ENCODE measurements at regions not wholly inside any gene's neighbourhood (a gene's known extent, or its start where the extent isn't known, plus 50 kb on each side); places are given as distances from the start of the nearest gene placed in this dataset.

- Mint-ChIP-seq H3K27ac (no peak overlapping the region), H3K36me3 (ENCODE audit: low read depth) (no peaks in the 10 kb centered on the region), H3K4me3 (no peak overlapping the region), H3K27me3 (peaks cover 6% of the 10 kb centered on the region), H3K9me3 (ENCODE audit: low read depth) (no peaks in the 10 kb centered on the region), H3K4me1 (no peaks in the 10 kb centered on the region)
- POLR2A ChIA-PET = no interaction called here
- no peak for DNase-seq
- no peak for ATAC-seq
- intact Hi-C loops (cut with DNase I, micrococcal nuclease) = no loop called here
- CTCF ChIA-PET = no interaction called here
Measured at GRCh38 chr5:107325866-107326265, 344.9 kb downstream of the EFNA5 start.

GRCh38 chr5:107324809-107325208 is 345.9 kb downstream of the EFNA5 start:
- peaks cover 6% of the 10 kb centered on the region for H3K27me3 Mint-ChIP-seq
- no peaks in the 10 kb centered on the region for H3K9me3 Mint-ChIP-seq (ENCODE audit: low read depth)
- POLR2A ChIA-PET = no interaction called here
- no peaks in the 10 kb centered on the region for H3K36me3 Mint-ChIP-seq (ENCODE audit: low read depth)
- intact Hi-C loops (cut with DNase I, micrococcal nuclease) = no loop called here
- no peak overlapping the region for H3K27ac Mint-ChIP-seq
- DNase-seq (no peak), ATAC-seq (no peak)
- H3K4me3 Mint-ChIP-seq = no peak overlapping the region
- CTCF ChIA-PET = interaction anchor here (0.7 kb wide), 1 partner anchor 12 kb away, joined by 3 read pairs; no protein-coding TSS in a partner anchor
- H3K4me1 Mint-ChIP-seq = no peaks in the 10 kb centered on the region

- H3K36me3 Mint-ChIP-seq (ENCODE audit: low read depth) = no peaks in the 10 kb centered on the region
- ChIA-PET POLR2A (no interaction called here), CTCF (interaction anchor here (0.7 kb wide), 1 partner anchor 11 kb away, joined by 3 read pairs; no protein-coding TSS in a partner anchor)
- no peak overlapping the region for H3K4me3 Mint-ChIP-seq
- intact Hi-C loops (cut with DNase I, micrococcal nuclease) = no loop called here
- H3K27me3 Mint-ChIP-seq = peaks cover 4% of the 10 kb centered on the region
- ATAC-seq (no peak), DNase-seq (no peak)
- no peak overlapping the region for H3K27ac Mint-ChIP-seq
- H3K9me3 Mint-ChIP-seq (ENCODE audit: low read depth) = no peaks in the 10 kb centered on the region
- no peaks in the 10 kb centered on the region for H3K4me1 Mint-ChIP-seq
Measured at GRCh38 chr5:107324071-107324470, 346.7 kb downstream of the EFNA5 start.

GRCh38 chr5:107323536-107323935 is 347.2 kb downstream of the EFNA5 start:
- Mint-ChIP-seq H3K27ac (no peak overlapping the region), H3K9me3 (ENCODE audit: low read depth) (no peaks in the 10 kb centered on the region), H3K4me1 (no peaks in the 10 kb centered on the region), H3K36me3 (ENCODE audit: low read depth) (no peaks in the 10 kb centered on the region), H3K27me3 (peaks cover 4% of the 10 kb centered on the region), H3K4me3 (no peak overlapping the region)
- intact Hi-C loops (cut with DNase I, micrococcal nuclease) = no loop called here
- POLR2A ChIA-PET = no interaction called here
- DNase-seq = no peak
- ATAC-seq = no peak
- CTCF ChIA-PET = no interaction called here

- Mint-ChIP-seq H3K36me3 (ENCODE audit: low read depth) (no peaks in the 10 kb centered on the region), H3K4me3 (no peak overlapping the region), H3K4me1 (no peaks in the 10 kb centered on the region), H3K27ac (no peak overlapping the region), H3K9me3 (ENCODE audit: low read depth) (no peaks in the 10 kb centered on the region), H3K27me3 (peaks cover 4% of the 10 kb centered on the region)
- ATAC-seq = no peak
- POLR2A ChIA-PET = no interaction called here
- intact Hi-C loops (cut with DNase I, micrococcal nuclease) = no loop called here
- CTCF ChIA-PET = no interaction called here
- DNase-seq = no peak
Measured at GRCh38 chr5:107322936-107323335, 347.8 kb downstream of the EFNA5 start.

GRCh38 chr5:107321906-107322305 is 348.8 kb downstream of the EFNA5 start:
- Mint-ChIP-seq H3K4me1 (no peaks in the 10 kb centered on the region), H3K4me3 (no peak overlapping the region), H3K27me3 (peaks cover 2% of the 10 kb centered on the region), H3K9me3 (ENCODE audit: low read depth) (no peaks in the 10 kb centered on the region), H3K36me3 (ENCODE audit: low read depth) (no peaks in the 10 kb centered on the region), H3K27ac (no peak overlapping the region)
- ChIA-PET CTCF (interaction anchor here (1.0 kb wide), 1 partner anchor 74 kb away, joined by 3 read pairs; no protein-coding TSS in a partner anchor), POLR2A (no interaction called here)
- intact Hi-C loops (cut with DNase I, micrococcal nuclease) = no loop called here
- ATAC-seq = no peak
- DNase-seq = no peak

- intact Hi-C loops (cut with DNase I, micrococcal nuclease) = no loop called here
- ChIA-PET POLR2A (no interaction called here), CTCF (no interaction called here)
- no peak overlapping the region for H3K4me3 Mint-ChIP-seq
- no peaks in the 10 kb centered on the region for H3K36me3 Mint-ChIP-seq (ENCODE audit: low read depth)
- H3K4me1 Mint-ChIP-seq = no peaks in the 10 kb centered on the region
- DNase-seq = no peak
- H3K9me3 Mint-ChIP-seq (ENCODE audit: low read depth) = no peaks in the 10 kb centered on the region
- peaks cover 5% of the 10 kb centered on the region for H3K27me3 Mint-ChIP-seq
- no peak for ATAC-seq
- H3K27ac Mint-ChIP-seq = no peak overlapping the region
Measured at GRCh38 chr5:107320846-107321245, 349.9 kb downstream of the EFNA5 start.

GRCh38 chr5:107320376-107320775 is 350.4 kb downstream of the EFNA5 start:
- ATAC-seq (no peak), DNase-seq (no peak)
- ChIA-PET POLR2A (no interaction called here), CTCF (interaction anchor here (1.0 kb wide), 1 partner anchor 31 kb away, joined by 3 read pairs; no protein-coding TSS in a partner anchor)
- Mint-ChIP-seq H3K9me3 (ENCODE audit: low read depth) (no peaks in the 10 kb centered on the region), H3K4me3 (no peak overlapping the region), H3K36me3 (ENCODE audit: low read depth) (no peaks in the 10 kb centered on the region), H3K27me3 (peaks cover 5% of the 10 kb centered on the region), H3K27ac (no peak overlapping the region), H3K4me1 (no peaks in the 10 kb centered on the region)
- intact Hi-C loops (cut with DNase I, micrococcal nuclease) = no loop called here

- Mint-ChIP-seq H3K36me3 (ENCODE audit: low read depth) (no peaks in the 10 kb centered on the region), H3K27me3 (peaks cover 5% of the 10 kb centered on the region), H3K9me3 (ENCODE audit: low read depth) (no peaks in the 10 kb centered on the region), H3K4me1 (no peaks in the 10 kb centered on the region), H3K27ac (no peak overlapping the region), H3K4me3 (no peak overlapping the region)
- ATAC-seq (no peak), DNase-seq (no peak)
- ChIA-PET POLR2A (no interaction called here), CTCF (interaction anchor here (0.6 to 1.0 kb wide), 2 partner anchors 11 to 32 kb away, joined by 3 read pairs; no protein-coding TSS in a partner anchor)
- intact Hi-C loops (cut with DNase I, micrococcal nuclease) = no loop called here
Measured at GRCh38 chr5:107319901-107320300, 350.8 kb downstream of the EFNA5 start.

- no peak overlapping the region for H3K27ac Mint-ChIP-seq
- DNase-seq (no peak), ATAC-seq (no peak)
- H3K36me3 Mint-ChIP-seq (ENCODE audit: low read depth) = no peaks in the 10 kb centered on the region
- H3K4me1 Mint-ChIP-seq = no peaks in the 10 kb centered on the region
- H3K9me3 Mint-ChIP-seq (ENCODE audit: low read depth) = no peaks in the 10 kb centered on the region
- H3K4me3 Mint-ChIP-seq = no peak overlapping the region
- peaks cover 6% of the 10 kb centered on the region for H3K27me3 Mint-ChIP-seq
- intact Hi-C loops (cut with DNase I, micrococcal nuclease) = no loop called here
- ChIA-PET CTCF (no interaction called here), POLR2A (no interaction called here)
Measured at GRCh38 chr5:107314330-107314729, 356.4 kb downstream of the EFNA5 start.

GRCh38 chr5:107313921-107314320 is 356.8 kb downstream of the EFNA5 start:
- POLR2A ChIA-PET = no interaction called here
- Mint-ChIP-seq H3K27me3 (peaks cover 9% of the 10 kb centered on the region), H3K36me3 (ENCODE audit: low read depth) (no peaks in the 10 kb centered on the region), H3K4me3 (no peak overlapping the region), H3K27ac (no peak overlapping the region), H3K4me1 (no peaks in the 10 kb centered on the region), H3K9me3 (ENCODE audit: low read depth) (no peaks in the 10 kb centered on the region)
- no peak for ATAC-seq
- CTCF ChIA-PET = no interaction called here
- intact Hi-C loops (cut with DNase I, micrococcal nuclease) = no loop called here
- no peak for DNase-seq

- ChIA-PET POLR2A (no interaction called here), CTCF (interaction anchor here (0.5 to 0.8 kb wide), 2 partner anchors 11 to 284 kb away, joined by 3 read pairs; no protein-coding TSS in a partner anchor)
- Mint-ChIP-seq H3K27ac (no peak overlapping the region), H3K36me3 (ENCODE audit: low read depth) (no peaks in the 10 kb centered on the region), H3K4me3 (no peak overlapping the region), H3K9me3 (ENCODE audit: low read depth) (no peaks in the 10 kb centered on the region), H3K27me3 (peaks cover 9% of the 10 kb centered on the region), H3K4me1 (no peaks in the 10 kb centered on the region)
- intact Hi-C loops (cut with DNase I, micrococcal nuclease) = no loop called here
- no peak for DNase-seq
- ATAC-seq = no peak
Measured at GRCh38 chr5:107313098-107313497, 357.6 kb downstream of the EFNA5 start.

- ChIA-PET CTCF (interaction anchor here (1.0 kb wide), 2 partner anchors 83 to 270 kb away, joined by 3 read pairs; no protein-coding TSS in a partner anchor), POLR2A (no interaction called here)
- H3K36me3 Mint-ChIP-seq (ENCODE audit: low read depth) = no peaks in the 10 kb centered on the region
- H3K4me1 Mint-ChIP-seq = no peaks in the 10 kb centered on the region
- intact Hi-C loops (cut with DNase I, micrococcal nuclease) = no loop called here
- ATAC-seq = no peak
- H3K9me3 Mint-ChIP-seq (ENCODE audit: low read depth) = no peaks in the 10 kb centered on the region
- H3K27me3 Mint-ChIP-seq = peaks cover 10% of the 10 kb centered on the region
- no peak overlapping the region for H3K27ac Mint-ChIP-seq
- H3K4me3 Mint-ChIP-seq = no peak overlapping the region
- no peak for DNase-seq
Measured at GRCh38 chr5:107310181-107310580, 360.6 kb downstream of the EFNA5 start.
